Occipital lobe (tissue), 2 donors: ENCODE measurements at regions not wholly inside any gene's neighbourhood (a gene's known extent, or its start where the extent isn't known, plus 50 kb on each side); places are given as distances from the start of the nearest gene placed in this dataset. TPM values are rescaled to one million over a fixed set of nuclear protein-coding genes. Genes with fewer than 3 reads are reported as not detected.
"Not testable (repeated sequence)": the region's sequence is repeated elsewhere in the genome, so short reads cannot be mapped to it uniquely, and the experiment has no call there.

Experiments
- DNase-seq: peaks from one replicate; lab custom pipeline; 2025; lab: John Stamatoyannopoulos, UW
- small RNA-seq: library from RNA; depleted of rRNA; stranded (forward); fragments of <200 nt; gene quantifications from one replicate; pipeline ENCODE3, GENCODE V24; 2014

GRCh38 chr6:5838656-5839396 lies 167.9 kb downstream of the NRN1 start:
- DNase-seq = no peak

DNA sequence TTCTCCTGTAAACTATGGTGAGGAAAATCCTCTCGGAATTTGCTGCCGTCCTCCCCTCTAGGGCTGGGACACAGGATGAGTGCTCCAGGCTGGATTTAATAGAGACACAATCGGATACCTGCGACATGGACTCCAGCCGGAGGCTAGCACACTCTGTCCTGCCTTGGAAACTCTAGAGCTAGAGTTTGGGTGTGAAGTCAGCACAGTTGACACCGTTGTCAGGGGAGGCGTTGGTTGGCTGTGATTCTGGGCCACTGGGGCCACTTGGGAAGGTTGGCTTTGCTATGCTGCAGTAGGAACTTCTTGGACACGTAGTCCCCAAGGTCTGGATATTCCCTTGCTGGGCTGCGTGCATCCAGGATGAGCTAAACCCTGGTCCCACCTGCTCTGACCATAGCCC lies 169.4 kb downstream of the NRN1 start:
- DNase-seq = no peak

GRCh38 chr6:5836597-5836996 lies 170.1 kb downstream of the NRN1 start:
- not testable (repeated sequence) for DNase-seq

DNA sequence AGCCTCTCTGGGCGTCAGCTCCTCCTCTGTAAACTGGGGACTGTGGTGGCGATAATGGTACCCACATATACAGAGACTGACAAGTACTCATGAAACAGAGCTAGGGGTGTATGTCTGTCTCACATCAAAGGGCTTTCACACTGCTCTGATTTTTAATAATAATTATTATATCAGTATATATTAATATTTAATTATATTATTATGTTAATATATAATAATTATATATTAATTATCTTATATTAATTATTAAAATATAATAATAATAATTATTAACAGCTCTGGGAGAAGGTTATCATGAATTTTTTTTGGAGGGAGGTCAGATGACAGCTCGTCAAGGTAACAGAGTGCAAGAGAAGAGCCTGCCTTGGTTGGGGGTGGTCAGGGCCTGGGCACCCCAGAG lies 173.6 kb downstream of the NRN1 start:
- no peak for DNase-seq

DNA sequence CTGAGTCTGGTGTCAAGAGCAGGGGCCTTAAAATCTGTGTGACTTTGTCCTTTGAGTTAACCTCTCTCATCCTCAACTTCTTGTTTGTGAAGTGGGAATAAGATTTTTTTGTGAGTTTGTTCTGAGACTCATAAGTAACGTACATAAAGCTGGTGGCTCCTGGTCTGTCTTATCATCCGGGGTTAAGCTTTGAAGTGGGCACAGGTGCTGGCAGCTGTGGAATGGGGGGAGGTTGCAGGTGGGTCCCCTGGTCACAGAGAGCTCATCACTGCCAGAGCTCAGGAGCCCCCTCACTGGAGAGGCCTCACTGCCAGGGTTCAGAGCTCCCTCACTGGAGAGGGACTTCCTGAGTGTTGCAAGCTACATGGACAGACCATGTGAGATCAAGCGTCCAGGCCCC lies 174.1 kb downstream of the NRN1 start:
- DNase-seq = no peak

DNA sequence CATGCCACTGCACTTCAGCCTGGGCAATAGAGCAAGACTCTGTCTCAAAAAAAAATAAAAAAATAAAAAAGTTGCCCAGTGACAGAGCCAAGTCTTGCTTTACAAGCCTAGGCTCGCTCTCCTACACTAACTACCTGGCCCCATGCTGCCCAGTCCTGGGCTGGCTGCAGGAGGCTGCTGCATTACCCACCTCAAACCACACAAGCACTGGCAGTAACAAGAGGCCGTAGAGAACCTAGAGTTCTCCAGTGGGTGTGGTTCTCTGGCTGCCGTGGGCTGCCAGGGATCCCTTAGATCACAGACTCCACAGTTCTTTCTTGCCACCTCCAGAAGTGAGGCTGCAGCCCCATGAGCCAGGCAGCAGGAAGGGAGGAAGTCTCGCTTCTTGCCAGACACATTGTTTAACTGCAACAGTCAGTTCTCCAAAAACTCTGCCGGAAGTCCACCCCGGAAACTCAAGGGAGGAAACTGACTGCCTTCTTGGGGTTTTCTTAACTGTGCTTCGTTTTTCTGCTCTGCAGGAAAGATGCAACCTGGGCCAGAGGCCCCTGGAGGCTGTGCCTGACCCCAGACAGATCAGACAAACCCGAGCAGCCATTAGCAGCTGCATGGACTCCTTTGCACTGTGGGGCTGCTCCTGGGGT lies 175.4 kb downstream of the NRN1 start:
- not testable (repeated sequence) for DNase-seq

DNA sequence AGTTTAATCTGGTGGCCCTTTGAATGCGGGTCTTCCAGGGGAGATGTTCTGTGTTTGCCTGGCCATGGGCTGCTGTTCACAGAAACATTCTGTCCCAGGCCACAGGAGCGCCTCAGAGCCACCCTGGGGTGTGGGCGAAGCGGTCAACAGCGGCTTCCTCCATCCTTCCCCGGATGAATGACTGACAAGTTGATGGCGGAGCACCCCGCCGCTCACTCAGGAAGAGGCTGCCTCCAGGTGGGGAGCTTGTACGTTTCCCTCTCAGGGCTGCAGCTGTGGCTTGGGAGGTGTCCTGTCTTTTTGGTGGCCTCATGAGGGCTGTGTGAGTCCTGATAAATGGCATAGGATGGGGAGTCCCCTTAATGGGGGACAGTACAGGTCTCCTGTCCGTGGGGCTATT lies 178.4 kb downstream of the NRN1 start:
- DNase-seq = no peak

GRCh38 chr6:5827056-5827904 lies 179.4 kb downstream of the NRN1 start:
- DNase-seq = no peak

- not testable (repeated sequence) for DNase-seq
These were observed 182.2 kb downstream of the NRN1 start for GRCh38 chr6:5824382-5824983.

Small RNA genes in the stretch of these regions (small RNA-seq; reads per million reads assigned to genes)
- gene RN7SL221P = not detected
